ENCODE measurements at regions not wholly inside any gene's neighbourhood (a gene's known extent, or its start where the extent isn't known, plus 50 kb on each side); places are given as distances from the start of the nearest gene placed in this dataset.

GRCh38 chr5:123776761-123777160, 264.8 kb downstream of the CSNK1G3 start:
- TF ChIP-seq CTCF (IDR thresholded peaks at IDR 0.05) (no peak), POLR2A (IDR thresholded peaks at IDR 0.05) (no peak), POLR2AphosphoS5 (IDR thresholded peaks at IDR 0.05) (no peak), EP300 (IDR thresholded peaks at IDR 0.05) (no peak)
